HEK293 (cell line): ENCODE measurements at regions not wholly inside any gene's neighbourhood (a gene's known extent, or its start where the extent isn't known, plus 50 kb on each side); places are given as distances from the start of the nearest gene placed in this dataset.

Experiments
- CTCF ChIA-PET: fragments of 350-600 bp; formaldehyde crosslinking; extraction: SDS; loops from one replicate; lab custom pipeline; 2021; ENCODE audit warnings: antibody characterized with exemption; lab: Yijun Ruan, JAX
- POLR2A ChIA-PET: fragments of 300-600 bp; formaldehyde crosslinking; extraction: SDS; loops from one replicate; lab custom pipeline; 2020; ENCODE audit warnings: antibody characterized with exemption, inconsistent platforms; lab: Yijun Ruan, JAX
- H3K27ac ChIP-seq: fragments of 200-500 bp; sonication (Bioruptor generic); 2 replicates; pipeline ENCODE4 v1.5.1; 2014; ENCODE audit warnings: low read depth, low read length, control low read depth, inconsistent platforms; ENCODE audit errors: extremely low read depth
- H3K36me3 ChIP-seq, 2 experiments: fragments of 200-500 bp in 1 of 2; sonication (Bioruptor generic) in 1 of 2; 1 replicate in 1 of 2; 2 replicates in 1 of 2; pipeline ENCODE4 v1.5.1; 2014 to 2017; ENCODE audit warnings: inconsistent platforms in 2 of 2, low read length in 2 of 2; ENCODE audit not compliant: control insufficient read depth in 2 of 2, insufficient read depth in 1 of 2
- H3K4me1 ChIP-seq: fragments of 200-500 bp; sonication (Bioruptor generic); 2 replicates; pipeline ENCODE4 v1.5.1; 2014; ENCODE audit warnings: mild to moderate bottlenecking, low read length, inconsistent platforms; ENCODE audit not compliant: control insufficient read depth, insufficient read depth
- H3K4me3 ChIP-seq: 2 replicates; pipeline ENCODE4 v1.5.1; 2011; ENCODE audit warnings: low read depth, mild to moderate bottlenecking, control low read depth, low read length, moderate library complexity
- H3K9me3 ChIP-seq: fragments of 200-500 bp; sonication (Bioruptor generic); 2 replicates; pipeline ENCODE4 v1.5.1; 2014; ENCODE audit warnings: low read depth, low read length, inconsistent platforms; ENCODE audit not compliant: control insufficient read depth, insufficient read depth
- GFI1B ChIP-seq: fragments of 450-650 bp; formaldehyde crosslinking; IDR thresholded peaks from 2 replicates; pipeline ENCODE4 v1.5.1; 2016; ENCODE audit warnings: missing biosample characterization, missing genetic modification characterization
- GLI4 ChIP-seq: fragments of 450-650 bp; formaldehyde crosslinking; IDR thresholded peaks from 2 replicates; pipeline ENCODE4 v1.5.1; 2016; ENCODE audit warnings: missing biosample characterization, missing genetic modification characterization
- HOXC10 ChIP-seq: sonication (generic); formaldehyde crosslinking; IDR thresholded peaks from 2 replicates; pipeline ENCODE4 v1.8.1; 2023; ENCODE audit warnings: mild to moderate bottlenecking, missing genetic modification reagents
- KLF9 ChIP-seq: fragments of 450-650 bp; formaldehyde crosslinking; IDR thresholded peaks from 2 replicates; pipeline ENCODE4 v1.5.1; 2016; ENCODE audit warnings: missing biosample characterization, missing genetic modification characterization, low read depth
- SP2 ChIP-seq: fragments of 450-650 bp; formaldehyde crosslinking; IDR thresholded peaks from 2 replicates; pipeline ENCODE4 v1.5.1; 2016; ENCODE audit warnings: missing biosample characterization, missing genetic modification characterization
- ZBTB8A ChIP-seq: fragments of 450-650 bp; formaldehyde crosslinking; IDR thresholded peaks from 2 replicates; pipeline ENCODE4 v1.5.1; 2016; ENCODE audit warnings: missing biosample characterization, missing genetic modification characterization
- ZEB2 ChIP-seq: fragments of 450-650 bp; formaldehyde crosslinking; IDR thresholded peaks from 2 replicates; pipeline ENCODE4 v1.5.1; 2016; ENCODE audit warnings: missing biosample characterization, missing genetic modification characterization
- ZNF138 ChIP-seq: fragments of 450-650 bp; formaldehyde crosslinking; IDR thresholded peaks from 2 replicates; pipeline ENCODE4 v1.5.1; 2016; ENCODE audit warnings: missing biosample characterization, missing genetic modification characterization, borderline replicate concordance
- ZNF248 ChIP-seq: fragments of 450-650 bp; formaldehyde crosslinking; IDR thresholded peaks from 2 replicates; pipeline ENCODE4 v1.5.1; 2017; ENCODE audit warnings: missing biosample characterization, missing genetic modification characterization
- ZNF341 ChIP-seq: fragments of 450-650 bp; formaldehyde crosslinking; IDR thresholded peaks from 2 replicates; pipeline ENCODE4; 2016; ENCODE audit warnings: low read depth, missing biosample characterization, missing genetic modification characterization
- ZNF433 ChIP-seq: fragments of 450-650 bp; formaldehyde crosslinking; IDR thresholded peaks from 2 replicates; pipeline ENCODE4 v1.5.1; 2016; ENCODE audit warnings: missing biosample characterization, missing genetic modification characterization, low read depth
- ZNF658 ChIP-seq: fragments of 450-650 bp; formaldehyde crosslinking; IDR thresholded peaks from 2 replicates; pipeline ENCODE4; 2016; ENCODE audit warnings: missing biosample characterization, missing genetic modification characterization
- ZNF785 ChIP-seq: fragments of 450-650 bp; formaldehyde crosslinking; IDR thresholded peaks from 2 replicates; pipeline ENCODE4 v1.5.1; 2016; ENCODE audit warnings: missing biosample characterization, missing genetic modification characterization
- ZXDB ChIP-seq: fragments of 450-650 bp; formaldehyde crosslinking; IDR thresholded peaks from 2 replicates; pipeline ENCODE4 v1.5.1; 2016; ENCODE audit warnings: missing biosample characterization, missing genetic modification characterization
- TF ChIP-seq, protein P1 (sequence below): fragments of 450-650 bp; formaldehyde crosslinking; IDR thresholded peaks from 2 replicates; pipeline ENCODE4 v1.5.1; 2016; ENCODE audit warnings: missing biosample characterization, missing genetic modification characterization
- TF ChIP-seq, protein P2 (sequence below): fragments of 450-650 bp; formaldehyde crosslinking; optimal IDR thresholded peaks from 2 replicates; pipeline ENCODE3; 2016; ENCODE audit warnings: missing biosample characterization, mild to moderate bottlenecking, missing genetic modification characterization
- TF ChIP-seq, protein P3 (sequence below): fragments of 450-650 bp; formaldehyde crosslinking; IDR thresholded peaks from 2 replicates; pipeline ENCODE4 v1.5.1; 2016; ENCODE audit warnings: missing biosample characterization, missing genetic modification characterization
- TF ChIP-seq, protein P4 (sequence below): fragments of 450-650 bp; formaldehyde crosslinking; IDR thresholded peaks from 2 replicates; pipeline ENCODE4 v1.5.1; 2016; ENCODE audit warnings: missing biosample characterization, missing genetic modification characterization

GRCh38 chr16:59048876-59049275, 314.8 kb upstream of the GOT2 start:
- Histone ChIP-seq H3K27ac (no peak overlapping the region), H3K4me1 (no peaks in the 10 kb centered on the region), H3K4me3 (no peak overlapping the region), H3K36me3 (no peaks in the 10 kb centered on the region), H3K9me3 (no peaks in the 10 kb centered on the region)
- CTCF ChIA-PET: no interaction called here
- POLR2A ChIA-PET: no interaction called here
- TF ChIP-seq HOXC10 (CRISPR knock-in tag) (no peak), ZXDB (no peak), ZNF341 (tag by site-specific recombination) (no peak)
- TF ChIP-seq, protein P1, sequence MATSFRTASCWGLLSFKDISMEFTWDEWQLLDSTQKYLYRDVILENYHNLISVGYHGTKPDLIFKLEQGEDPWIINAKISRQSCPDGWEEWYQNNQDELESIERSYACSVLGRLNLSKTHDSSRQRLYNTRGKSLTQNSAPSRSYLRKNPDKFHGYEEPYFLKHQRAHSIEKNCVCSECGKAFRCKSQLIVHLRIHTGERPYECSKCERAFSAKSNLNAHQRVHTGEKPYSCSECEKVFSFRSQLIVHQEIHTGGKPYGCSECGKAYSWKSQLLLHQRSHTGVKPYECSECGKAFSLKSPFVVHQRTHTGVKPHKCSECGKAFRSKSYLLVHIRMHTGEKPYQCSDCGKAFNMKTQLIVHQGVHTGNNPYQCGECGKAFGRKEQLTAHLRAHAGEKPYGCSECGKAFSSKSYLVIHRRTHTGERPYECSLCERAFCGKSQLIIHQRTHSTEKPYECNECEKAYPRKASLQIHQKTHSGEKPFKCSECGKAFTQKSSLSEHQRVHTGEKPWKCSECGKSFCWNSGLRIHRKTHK: no peak

DNA sequence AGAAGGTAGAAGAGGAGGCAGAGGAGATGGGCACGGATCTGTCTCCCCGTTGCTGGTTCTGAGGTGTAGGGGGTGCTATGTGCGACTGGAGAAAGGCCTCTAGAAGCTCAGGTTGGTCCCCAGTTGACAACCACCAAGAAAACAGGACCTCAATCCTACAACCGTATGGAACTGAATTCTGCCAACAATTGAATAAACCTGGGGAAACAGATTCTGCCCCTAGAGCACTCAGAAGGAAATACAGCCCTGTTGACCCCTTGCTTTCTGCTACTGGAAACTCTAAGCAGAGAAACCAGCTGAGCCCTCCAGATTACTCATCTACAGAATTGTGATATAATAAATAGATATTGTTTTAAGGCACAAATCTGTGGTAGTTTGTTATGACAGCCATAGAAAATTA, 313.0 kb upstream of the GOT2 start:
- Histone ChIP-seq H3K36me3 (no peaks in the 10 kb centered on the region), H3K27ac (no peak overlapping the region), H3K4me1 (no peaks in the 10 kb centered on the region), H3K9me3 (no peaks in the 10 kb centered on the region), H3K4me3 (no peak overlapping the region)
- ChIA-PET CTCF (interaction anchor here (0.7 kb wide), 1 partner anchor 46 kb away, joined by 3 read pairs; no protein-coding TSS in a partner anchor), POLR2A (no interaction called here)
- TF ChIP-seq, protein P1: no peak
- TF ChIP-seq, protein P2, sequence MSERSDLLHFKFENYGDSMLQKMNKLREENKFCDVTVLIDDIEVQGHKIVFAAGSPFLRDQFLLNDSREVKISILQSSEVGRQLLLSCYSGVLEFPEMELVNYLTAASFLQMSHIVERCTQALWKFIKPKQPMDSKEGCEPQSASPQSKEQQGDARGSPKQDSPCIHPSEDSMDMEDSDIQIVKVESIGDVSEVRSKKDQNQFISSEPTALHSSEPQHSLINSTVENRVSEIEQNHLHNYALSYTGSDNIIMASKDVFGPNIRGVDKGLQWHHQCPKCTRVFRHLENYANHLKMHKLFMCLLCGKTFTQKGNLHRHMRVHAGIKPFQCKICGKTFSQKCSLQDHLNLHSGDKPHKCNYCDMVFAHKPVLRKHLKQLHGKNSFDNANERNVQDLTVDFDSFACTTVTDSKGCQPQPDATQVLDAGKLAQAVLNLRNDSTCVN (tag by site-specific recombination): no peak
- no peak for TF ChIP-seq ZNF138
- TF ChIP-seq, protein P3, sequence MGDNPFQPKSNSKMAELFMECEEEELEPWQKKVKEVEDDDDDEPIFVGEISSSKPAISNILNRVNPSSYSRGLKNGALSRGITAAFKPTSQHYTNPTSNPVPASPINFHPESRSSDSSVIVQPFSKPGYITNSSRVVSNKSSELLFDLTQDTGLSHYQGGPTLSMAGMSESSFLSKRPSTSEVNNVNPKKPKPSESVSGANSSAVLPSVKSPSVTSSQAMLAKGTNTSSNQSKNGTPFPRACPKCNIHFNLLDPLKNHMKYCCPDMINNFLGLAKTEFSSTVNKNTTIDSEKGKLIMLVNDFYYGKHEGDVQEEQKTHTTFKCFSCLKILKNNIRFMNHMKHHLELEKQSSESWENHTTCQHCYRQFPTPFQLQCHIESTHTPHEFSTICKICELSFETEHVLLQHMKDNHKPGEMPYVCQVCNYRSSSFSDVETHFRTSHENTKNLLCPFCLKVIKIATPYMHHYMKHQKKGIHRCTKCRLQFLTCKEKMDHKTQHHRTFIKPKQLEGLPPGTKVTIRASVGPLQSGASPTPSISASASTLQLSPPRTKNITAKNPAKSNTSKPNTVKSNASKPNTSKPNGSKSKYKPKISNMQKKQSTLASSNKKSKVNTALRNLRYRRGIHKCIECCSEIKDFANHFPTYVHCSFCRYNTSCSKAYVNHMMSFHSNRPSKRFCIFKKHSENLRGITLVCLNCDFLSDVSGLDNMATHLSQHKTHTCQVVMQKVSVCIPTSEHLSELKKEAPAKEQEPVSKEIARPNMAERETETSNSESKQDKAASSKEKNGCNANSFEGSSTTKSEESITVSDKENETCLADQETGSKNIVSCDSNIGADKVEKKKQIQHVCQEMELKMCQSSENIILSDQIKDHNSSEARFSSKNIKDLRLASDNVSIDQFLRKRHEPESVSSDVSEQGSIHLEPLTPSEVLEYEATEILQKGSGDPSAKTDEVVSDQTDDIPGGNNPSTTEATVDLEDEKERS: no peak
- no peak for TF ChIP-seq ZNF785 (tag by site-specific recombination)
- TF ChIP-seq KLF9 (tag by site-specific recombination): no peak
- no peak for TF ChIP-seq ZEB2
- no peak for TF ChIP-seq ZNF658 (tag by site-specific recombination)
- TF ChIP-seq GFI1B (tag by site-specific recombination): no peak
- TF ChIP-seq ZBTB8A (tag by site-specific recombination): no peak
- no peak for TF ChIP-seq GLI4 (tag by site-specific recombination)
- TF ChIP-seq ZNF248 (tag by site-specific recombination): no peak
- no peak for TF ChIP-seq SP2
- TF ChIP-seq ZNF433 (tag by site-specific recombination): no peak
- TF ChIP-seq, protein P4, sequence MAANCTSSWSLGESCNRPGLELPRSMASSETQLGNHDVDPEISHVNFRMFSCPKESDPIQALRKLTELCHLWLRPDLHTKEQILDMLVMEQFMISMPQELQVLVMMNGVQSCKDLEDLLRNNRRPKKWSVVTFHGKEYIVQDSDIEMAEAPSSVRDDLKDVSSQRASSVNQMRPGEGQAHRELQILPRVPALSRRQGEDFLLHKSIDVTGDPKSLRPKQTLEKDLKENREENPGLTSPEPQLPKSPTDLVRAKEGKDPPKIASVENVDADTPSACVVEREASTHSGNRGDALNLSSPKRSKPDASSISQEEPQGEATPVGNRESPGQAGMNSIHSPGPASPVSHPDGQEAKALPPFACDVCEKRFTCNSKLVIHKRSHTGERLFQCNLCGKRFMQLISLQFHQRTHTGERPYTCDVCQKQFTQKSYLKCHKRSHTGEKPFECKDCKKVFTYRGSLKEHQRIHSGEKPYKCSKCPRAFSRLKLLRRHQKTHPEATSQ: no peak
